Activated CD8-positive, alpha-beta memory T cell treated with anti-CD3 and anti-CD28 coated beads for 36 hours (primary cell): ENCODE measurements at regions not wholly inside any gene's neighbourhood (a gene's known extent, or its start where the extent isn't known, plus 50 kb on each side); places are given as distances from the start of the nearest gene placed in this dataset.

Experiments
- CTCF ChIA-PET: fragments of 350-600 bp; sonication (Branson Sonifier 250); formaldehyde crosslinking; loops from one replicate; lab custom pipeline; 2021; ENCODE audit warnings: antibody characterized with exemption; lab: Charles Lee
- POLR2A ChIA-PET: fragments of 350-600 bp; sonication (Branson Sonifier 250); formaldehyde crosslinking; loops from one replicate; lab custom pipeline; 2021; ENCODE audit warnings: antibody characterized with exemption; lab: Charles Lee

DNA sequence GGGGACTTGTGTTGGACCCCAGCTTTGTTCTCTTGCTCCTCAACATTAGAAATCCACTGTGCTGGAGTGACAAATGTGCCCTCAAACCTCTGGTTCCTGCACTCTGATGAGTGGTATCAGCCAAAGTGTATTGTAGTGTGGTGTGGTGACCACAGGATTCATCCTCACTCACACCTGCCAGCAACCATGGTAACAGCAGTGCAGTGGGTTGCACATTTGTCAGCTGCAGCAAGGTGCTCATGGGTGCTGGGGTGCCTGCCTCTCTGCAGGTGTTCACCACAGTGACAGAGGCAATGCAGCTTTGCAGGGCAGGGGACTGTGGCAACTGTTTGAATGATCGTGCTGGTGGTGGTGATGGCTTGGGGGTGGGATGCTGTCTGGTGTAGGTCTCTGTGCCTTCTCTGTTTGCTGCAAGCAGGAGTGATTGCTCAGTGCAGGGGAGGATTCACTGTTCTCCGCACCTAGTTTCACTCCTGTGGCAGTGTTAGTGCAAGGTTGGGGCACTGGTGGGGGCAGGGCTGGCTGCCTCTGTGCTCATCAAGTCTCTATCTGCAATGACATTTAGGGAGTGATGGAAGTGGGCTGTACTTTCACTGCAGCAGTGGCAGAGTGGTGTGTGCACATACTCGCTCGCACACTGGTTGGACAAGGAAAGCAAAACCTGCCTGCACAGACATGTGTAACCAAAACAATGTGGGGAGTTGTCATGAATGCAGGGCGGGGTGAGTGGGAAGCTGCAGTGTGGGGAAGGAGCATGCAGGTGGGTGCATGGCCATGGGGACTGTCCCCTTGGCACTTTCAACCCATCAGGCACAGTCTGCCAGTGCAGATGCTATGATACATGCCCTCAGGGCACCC, 301.1 kb downstream of the PIK3C3 start:
- ChIA-PET CTCF (no interaction called here), POLR2A (no interaction called here)

- POLR2A ChIA-PET = no interaction called here
- CTCF ChIA-PET = no interaction called here
Observed at GRCh38 chr18:42258301-42258965, 303.4 kb downstream of the PIK3C3 start.

- CTCF ChIA-PET = no interaction called here
- POLR2A ChIA-PET = no interaction called here
Observed at GRCh38 chr18:42261731-42262130, 306.7 kb downstream of the PIK3C3 start.

- POLR2A ChIA-PET = no interaction called here
- CTCF ChIA-PET = no interaction called here
Observed at GRCh38 chr18:42264497-42264896, 309.5 kb downstream of the PIK3C3 start.

DNA sequence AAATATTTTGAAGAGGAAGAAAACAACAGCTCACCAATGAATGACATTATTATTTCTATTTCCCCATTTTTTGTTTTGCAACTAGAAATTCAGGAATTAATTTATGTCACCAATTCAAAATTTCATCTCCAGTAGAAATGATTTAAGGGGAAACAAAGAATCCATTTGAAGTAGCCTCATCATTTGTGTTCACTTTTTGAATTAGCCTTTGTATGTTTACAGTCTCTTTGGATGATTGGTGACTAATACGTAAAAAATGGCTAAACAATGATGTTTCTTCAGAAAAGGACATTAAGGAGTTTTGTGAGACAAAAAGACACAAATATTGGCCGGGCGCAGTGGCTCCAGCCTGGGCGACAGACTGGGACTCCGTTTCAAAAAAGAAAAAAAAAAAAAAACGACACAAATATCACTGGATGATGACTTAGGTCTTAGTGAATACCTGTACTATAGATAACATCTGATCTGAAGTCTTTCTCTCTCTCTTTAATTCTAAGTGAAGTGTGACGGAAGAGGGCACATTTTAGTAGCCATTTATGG, 313.2 kb downstream of the PIK3C3 start:
- POLR2A ChIA-PET = no interaction called here
- CTCF ChIA-PET = no interaction called here

DNA sequence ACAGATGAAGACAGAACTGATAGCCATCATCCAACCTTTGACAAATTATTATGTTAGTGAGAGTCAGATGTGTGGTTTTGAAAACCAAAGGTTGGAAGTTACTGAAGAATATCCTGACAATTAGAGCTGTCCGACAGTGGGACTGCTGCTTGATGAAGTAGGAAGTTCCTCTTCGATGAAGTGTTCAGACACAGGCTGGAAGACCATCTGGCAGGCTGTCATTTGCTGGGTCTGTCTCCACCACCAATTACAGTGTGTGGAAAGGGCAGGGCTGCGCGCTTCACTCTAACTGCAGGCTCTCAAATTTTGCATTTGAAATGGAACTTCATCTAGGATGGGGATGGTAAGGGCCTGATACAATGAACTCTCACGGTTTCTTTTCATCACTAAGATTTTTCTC, 313.8 kb downstream of the PIK3C3 start:
- ChIA-PET POLR2A (no interaction called here), CTCF (no interaction called here)

DNA sequence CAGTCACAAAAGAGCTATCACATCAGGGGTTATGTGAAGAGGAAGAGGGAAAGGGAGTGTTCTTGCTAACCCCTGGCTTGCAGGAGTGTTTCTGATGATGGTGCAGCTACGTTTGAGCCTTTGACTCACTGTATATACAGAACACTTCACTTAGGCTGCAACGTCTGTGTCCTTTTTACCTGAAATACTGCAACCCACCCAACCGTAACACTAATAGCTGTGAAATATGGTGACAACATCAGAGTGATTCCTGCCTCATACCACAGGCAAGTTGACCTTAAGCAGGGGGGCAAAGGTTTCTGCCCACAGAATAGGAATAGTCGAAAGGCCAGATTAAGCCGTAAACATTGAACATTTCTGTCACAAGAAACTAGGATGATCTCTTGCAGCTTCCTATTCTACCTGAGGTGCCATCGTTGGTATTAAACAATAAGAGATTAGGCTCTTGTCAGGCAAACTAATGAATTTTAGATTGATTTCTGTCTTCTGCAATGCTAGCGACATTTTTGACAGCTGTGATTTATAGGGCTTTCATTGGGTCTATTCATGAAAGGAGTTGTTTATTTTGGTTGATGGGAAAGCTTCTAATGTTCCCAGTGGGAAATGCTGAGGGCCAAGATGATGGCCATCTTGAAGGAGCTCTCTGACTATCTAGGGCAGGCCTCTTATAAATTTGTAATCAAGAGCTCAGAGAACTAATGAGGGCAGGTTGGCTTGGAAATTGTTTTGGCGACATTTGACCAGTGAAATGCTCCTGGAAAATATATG, 316.8 kb downstream of the PIK3C3 start:
- ChIA-PET POLR2A (no interaction called here), CTCF (no interaction called here)

DNA sequence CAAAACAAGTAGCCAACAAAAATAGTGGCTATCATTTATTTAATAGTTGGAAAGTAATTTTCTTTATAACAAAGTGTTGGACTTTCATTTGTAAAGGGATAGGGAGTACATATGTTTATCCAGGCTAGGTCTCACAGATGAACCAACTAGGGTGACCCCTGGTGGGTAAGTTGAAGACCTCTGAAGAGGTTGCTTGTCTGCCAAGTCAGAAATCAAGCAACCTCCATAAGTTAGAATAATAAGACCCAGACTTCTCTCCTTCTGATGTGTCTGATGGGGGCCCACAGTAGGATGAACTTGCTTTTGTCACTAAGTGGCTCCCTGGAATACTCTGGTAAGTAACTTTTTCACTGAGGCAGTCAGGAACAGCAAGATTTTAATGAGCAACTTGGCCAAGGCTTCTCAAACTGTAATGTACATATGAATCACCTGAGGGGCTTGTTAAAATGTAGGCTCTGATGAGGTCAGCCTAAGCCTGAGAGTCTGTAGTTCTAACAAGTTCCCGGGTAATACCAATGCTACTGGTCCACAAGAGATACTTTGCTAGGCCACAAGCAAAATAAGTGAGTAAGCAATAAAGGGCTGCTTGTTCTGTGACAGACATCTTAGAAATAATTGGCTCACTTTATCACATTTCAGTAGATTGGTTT, 319.6 kb downstream of the PIK3C3 start:
- ChIA-PET POLR2A (no interaction called here), CTCF (no interaction called here)

DNA sequence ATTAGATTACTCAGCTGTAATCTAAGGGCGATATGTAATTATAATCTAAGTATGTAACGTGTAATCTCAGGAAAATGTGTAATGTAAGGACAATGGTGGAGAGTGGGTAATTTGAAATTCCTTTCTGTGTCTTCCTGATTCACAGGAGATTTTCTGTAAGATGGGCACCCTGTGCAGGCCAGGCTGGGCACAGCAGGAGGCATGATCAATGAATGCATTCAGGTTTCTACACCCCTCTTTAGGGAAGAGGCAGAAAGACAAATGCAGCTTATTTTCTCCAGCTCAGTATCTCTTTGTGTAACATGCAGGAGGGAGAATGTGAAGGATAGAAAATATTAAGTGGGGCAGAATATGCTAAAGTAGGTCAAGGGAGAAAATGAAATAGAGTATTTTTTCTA, 320.1 kb downstream of the PIK3C3 start:
- ChIA-PET CTCF (no interaction called here), POLR2A (no interaction called here)

DNA sequence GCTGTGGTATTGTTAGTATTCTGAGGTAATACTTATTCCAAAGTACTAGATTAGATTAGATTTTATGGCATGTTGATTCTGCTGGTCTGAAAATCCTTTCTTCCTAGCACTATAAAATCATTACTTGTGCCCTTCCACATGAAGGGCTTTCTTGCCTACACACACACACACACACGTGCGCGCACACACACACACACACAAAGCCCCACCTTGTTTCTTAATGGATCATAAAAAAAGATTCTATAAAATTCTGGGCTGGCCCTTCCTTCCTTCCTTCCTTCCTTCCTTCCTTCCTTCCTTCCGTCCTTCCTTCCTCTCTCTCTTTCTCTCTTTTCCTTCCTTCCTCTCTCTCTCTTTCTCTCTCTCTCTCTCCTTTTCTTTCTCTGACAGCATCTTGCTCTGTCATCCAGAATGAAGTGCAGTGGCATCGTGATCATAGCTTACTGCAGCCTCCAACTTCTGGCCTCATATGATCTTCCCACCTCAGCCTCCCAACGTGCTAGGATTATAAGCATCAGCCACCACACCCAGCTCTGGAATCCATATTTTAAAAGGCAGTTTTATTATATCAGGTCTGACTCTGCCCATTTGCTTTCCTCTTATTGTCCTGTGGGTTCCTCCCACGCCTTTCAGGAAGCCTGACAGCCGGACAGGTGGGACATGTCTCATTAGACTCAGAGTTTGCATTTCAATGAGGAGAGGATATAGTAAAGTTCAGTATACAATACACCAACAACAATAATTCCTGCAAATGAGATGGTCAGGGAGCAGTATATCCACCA, 321.1 kb downstream of the PIK3C3 start:
- CTCF ChIA-PET = no interaction called here
- POLR2A ChIA-PET = no interaction called here

- POLR2A ChIA-PET = no interaction called here
- CTCF ChIA-PET = interaction anchor here (2.4 kb wide), 1 partner anchor 167 kb away, joined by 5 read pairs; no protein-coding TSS in a partner anchor
Observed at GRCh38 chr18:42281124-42281523, 326.1 kb downstream of the PIK3C3 start.

- POLR2A ChIA-PET = no interaction called here
- CTCF ChIA-PET = interaction anchor here (2.4 kb wide), 1 partner anchor 167 kb away, joined by 5 read pairs; no protein-coding TSS in a partner anchor
Observed at GRCh38 chr18:42281851-42282250, 326.8 kb downstream of the PIK3C3 start.

DNA sequence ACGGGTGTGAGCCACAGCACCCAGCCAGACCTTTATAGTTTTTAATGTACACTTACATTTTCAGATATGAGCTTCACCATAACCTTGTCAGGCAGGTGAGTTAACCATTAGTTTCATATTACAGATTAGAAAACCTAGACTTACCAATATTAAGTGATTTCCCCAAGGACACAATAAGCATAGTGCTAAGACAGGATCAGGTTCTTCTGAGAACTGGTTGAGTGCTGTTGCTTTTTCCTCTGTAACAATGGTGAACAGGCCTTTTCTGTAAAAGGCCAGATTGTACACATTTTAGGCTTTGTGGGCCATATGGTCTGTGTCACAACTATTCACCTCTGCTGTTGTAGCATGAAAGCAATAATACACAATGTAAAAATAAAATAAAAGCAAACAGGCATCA, 332.0 kb downstream of the PIK3C3 start:
- POLR2A ChIA-PET = no interaction called here
- CTCF ChIA-PET = interaction anchor here (0.9 kb wide), 1 partner anchor 173 kb away, joined by 3 read pairs; no protein-coding TSS in a partner anchor

GRCh38 chr18:42288129-42288528, 333.1 kb downstream of the PIK3C3 start:
- ChIA-PET POLR2A (no interaction called here), CTCF (no interaction called here)

- POLR2A ChIA-PET = no interaction called here
- CTCF ChIA-PET = no interaction called here
Observed at GRCh38 chr18:42289526-42289925, 334.5 kb downstream of the PIK3C3 start.

GRCh38 chr18:42290318-42291307, 335.6 kb downstream of the PIK3C3 start:
- CTCF ChIA-PET = no interaction called here

GRCh38 chr18:42292654-42293053, 337.6 kb downstream of the PIK3C3 start:
- ChIA-PET CTCF (no interaction called here), POLR2A (no interaction called here)

More at GRCh38 chr18:42290318-42291307, 335.6 kb downstream of the PIK3C3 start:
- POLR2A ChIA-PET = no interaction called here
